ENCODE measurements at regions not wholly inside any gene's neighbourhood (a gene's known extent, or its start where the extent isn't known, plus 50 kb on each side); places are given as distances from the start of the nearest gene placed in this dataset.

DNA sequence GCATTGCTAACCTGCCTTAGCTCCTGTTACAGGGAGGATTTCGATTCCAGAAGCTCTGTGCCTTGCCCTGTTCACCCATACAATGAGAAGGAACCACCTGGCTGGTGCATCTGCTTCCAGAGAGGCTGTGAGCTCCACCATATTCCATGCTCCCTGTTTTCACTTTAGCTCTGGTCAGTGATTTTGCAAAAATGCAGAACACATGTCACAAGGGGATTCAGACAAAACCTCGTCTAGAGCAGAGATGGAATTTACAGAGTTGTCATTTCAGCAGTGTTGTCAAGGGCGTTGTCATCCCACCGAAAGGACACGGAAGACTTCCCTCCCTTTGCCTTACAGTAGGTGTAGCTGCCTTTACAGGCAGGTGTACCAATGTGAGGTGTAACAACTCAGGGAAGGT lies 223.0 kb upstream of the ARID1B start:
- ChIA-PET CTCF (interaction anchor here (1.5 kb wide), 1 partner anchor 10 kb away, joined by 6 read pairs; no protein-coding TSS in a partner anchor), POLR2A (no interaction called here)
- H3K4me3 ChIP-seq (ENCODE audit: low read depth, low read length), result no peak overlapping the region
- no peak for DNase-seq (ENCODE audit: low read depth, low spot score)
- TF ChIP-seq, protein P1, sequence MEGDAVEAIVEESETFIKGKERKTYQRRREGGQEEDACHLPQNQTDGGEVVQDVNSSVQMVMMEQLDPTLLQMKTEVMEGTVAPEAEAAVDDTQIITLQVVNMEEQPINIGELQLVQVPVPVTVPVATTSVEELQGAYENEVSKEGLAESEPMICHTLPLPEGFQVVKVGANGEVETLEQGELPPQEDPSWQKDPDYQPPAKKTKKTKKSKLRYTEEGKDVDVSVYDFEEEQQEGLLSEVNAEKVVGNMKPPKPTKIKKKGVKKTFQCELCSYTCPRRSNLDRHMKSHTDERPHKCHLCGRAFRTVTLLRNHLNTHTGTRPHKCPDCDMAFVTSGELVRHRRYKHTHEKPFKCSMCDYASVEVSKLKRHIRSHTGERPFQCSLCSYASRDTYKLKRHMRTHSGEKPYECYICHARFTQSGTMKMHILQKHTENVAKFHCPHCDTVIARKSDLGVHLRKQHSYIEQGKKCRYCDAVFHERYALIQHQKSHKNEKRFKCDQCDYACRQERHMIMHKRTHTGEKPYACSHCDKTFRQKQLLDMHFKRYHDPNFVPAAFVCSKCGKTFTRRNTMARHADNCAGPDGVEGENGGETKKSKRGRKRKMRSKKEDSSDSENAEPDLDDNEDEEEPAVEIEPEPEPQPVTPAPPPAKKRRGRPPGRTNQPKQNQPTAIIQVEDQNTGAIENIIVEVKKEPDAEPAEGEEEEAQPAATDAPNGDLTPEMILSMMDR (IDR thresholded peaks at IDR 0.05; ENCODE audit: insufficient read depth, low read length, missing control alignments), result no peak

DNA sequence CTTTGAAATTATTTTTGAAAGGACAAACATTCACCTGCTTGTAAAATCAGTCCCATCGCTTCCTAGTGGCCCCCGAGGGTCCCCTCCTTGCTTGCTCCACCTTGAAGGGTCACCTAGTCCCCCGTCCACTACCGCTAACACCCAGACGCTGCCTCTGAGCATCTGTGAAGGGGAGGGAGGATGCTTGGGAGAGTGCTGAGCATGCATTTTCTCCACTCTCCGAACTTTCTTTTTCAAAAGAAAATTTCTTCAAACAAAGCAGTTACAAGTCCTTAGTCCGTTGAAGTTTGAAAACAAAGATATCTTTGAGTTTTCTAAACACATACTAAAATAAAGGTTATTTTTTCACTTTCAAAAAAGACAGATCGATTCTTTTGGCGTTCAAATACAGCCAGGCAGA lies 224.3 kb upstream of the ARID1B start:
- DNase-seq (ENCODE audit: low read depth, low spot score), result no peak
- ChIA-PET CTCF (interaction anchor here (0.8 kb wide), 1 partner anchor 12 kb away, joined by 3 read pairs; no protein-coding TSS in a partner anchor), POLR2A (no interaction called here)
- H3K4me3 ChIP-seq (ENCODE audit: low read depth, low read length), result no peak overlapping the region
- TF ChIP-seq, protein P1 (IDR thresholded peaks at IDR 0.05; ENCODE audit: insufficient read depth, low read length, missing control alignments), result no peak

DNA sequence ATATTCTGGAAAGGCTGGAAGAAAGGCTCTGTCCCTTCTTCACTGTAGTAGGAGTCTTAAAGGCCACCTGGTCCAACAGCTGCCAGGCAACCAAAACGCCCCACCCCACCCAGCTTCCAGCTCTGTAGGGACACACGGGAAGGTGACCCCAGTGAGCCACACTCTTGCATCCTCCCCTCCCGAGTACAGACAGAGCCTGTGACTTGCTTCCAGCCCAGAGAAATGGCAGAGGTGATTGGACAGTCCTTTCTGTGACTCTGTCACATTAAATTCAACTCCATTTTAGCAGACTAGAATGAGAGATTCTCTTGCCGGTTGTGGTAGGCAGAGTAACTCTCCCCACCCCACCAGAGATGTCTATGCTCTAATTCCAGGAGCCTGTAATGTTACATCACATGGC lies 226.2 kb upstream of the ARID1B start:
- DNase-seq (ENCODE audit: low read depth, low spot score), result no peak
- ChIA-PET POLR2A (no interaction called here), CTCF (interaction anchor here (0.6 kb wide), 1 partner anchor 14 kb away, joined by 4 read pairs; no protein-coding TSS in a partner anchor)
- no peak overlapping the region for H3K4me3 ChIP-seq (ENCODE audit: low read depth, low read length)
- TF ChIP-seq, protein P1 (IDR thresholded peaks at IDR 0.05; ENCODE audit: insufficient read depth, low read length, missing control alignments), result no peak

DNA sequence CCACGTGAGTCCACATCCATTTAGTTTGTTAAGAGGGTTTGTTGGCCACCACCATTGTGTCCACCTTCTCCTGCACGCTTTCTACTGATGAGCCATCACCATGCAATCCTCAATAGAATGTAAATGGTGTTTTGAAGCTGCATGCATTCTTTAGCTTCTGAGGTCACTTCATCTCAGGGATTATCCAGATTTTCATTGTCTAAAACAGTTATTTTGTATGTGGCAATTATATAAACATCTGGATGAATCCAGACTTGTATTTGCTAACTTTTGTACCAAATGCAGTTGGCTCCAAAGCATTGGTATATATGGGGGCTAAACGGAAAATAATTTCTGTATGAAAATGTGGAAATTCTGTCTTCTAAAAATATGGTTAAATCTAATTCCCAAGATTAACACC lies 231.2 kb upstream of the ARID1B start:
- TF ChIP-seq, protein P1 (IDR thresholded peaks at IDR 0.05; ENCODE audit: insufficient read depth, low read length, missing control alignments), result no peak
- ChIA-PET POLR2A (no interaction called here), CTCF (no interaction called here)
- H3K4me3 ChIP-seq (ENCODE audit: low read depth, low read length), result no peak overlapping the region
- no peak for DNase-seq (ENCODE audit: low read depth, low spot score)

DNA sequence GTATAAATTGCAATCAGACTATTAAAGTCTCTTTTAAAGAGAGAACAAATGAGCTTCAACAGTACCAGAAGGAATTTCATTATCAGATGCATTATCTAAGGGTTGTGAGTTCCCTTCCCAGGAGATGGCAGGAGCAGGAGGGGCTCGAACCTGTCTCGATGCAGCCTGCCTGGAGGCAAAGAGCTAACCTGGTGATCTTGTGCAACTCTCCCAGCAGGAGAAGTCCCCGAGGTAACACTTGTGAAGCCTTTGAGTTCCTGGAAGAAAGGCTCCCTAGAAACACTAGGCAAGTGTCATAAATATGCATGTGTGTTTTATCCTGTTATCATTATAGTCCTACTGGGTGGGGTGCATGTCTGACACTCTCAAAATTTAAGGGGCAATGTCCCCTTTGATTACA lies 232.2 kb upstream of the ARID1B start:
- ChIA-PET CTCF (no interaction called here), POLR2A (no interaction called here)
- H3K4me3 ChIP-seq (ENCODE audit: low read depth, low read length), result no peak overlapping the region
- TF ChIP-seq, protein P1 (IDR thresholded peaks at IDR 0.05; ENCODE audit: insufficient read depth, low read length, missing control alignments), result no peak
- DNase-seq (ENCODE audit: low read depth, low spot score), result no peak

DNA sequence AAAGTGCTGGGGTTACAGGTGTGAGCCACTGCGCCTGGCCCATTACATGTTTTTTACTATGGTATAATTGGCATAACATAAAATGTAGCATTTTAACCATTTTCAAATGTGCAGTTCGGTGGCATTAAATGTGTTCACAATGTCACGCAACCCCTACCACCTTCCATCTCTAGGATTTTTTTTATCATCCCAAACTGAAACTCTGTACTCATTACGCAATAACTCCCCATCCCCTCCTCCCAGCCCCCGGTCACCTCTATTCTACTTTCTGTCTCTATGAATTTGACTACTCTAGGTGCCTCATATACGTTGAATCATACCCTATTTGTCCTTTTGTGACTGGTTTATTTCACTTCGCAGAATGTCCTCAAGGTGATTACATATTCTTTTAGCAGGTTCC lies 233.1 kb upstream of the ARID1B start:
- H3K4me3 ChIP-seq (ENCODE audit: low read depth, low read length), result no peak overlapping the region
- DNase-seq (ENCODE audit: low read depth, low spot score), result no peak
- TF ChIP-seq, protein P1 (IDR thresholded peaks at IDR 0.05; ENCODE audit: insufficient read depth, low read length, missing control alignments), result no peak
- POLR2A ChIA-PET, result no interaction called here
- CTCF ChIA-PET, result no interaction called here
